Activated B cell treated with CpG ODN at 0.5 μM for 24 hours (primary cell): ENCODE measurements at regions not wholly inside any gene's neighbourhood (a gene's known extent, or its start where the extent isn't known, plus 50 kb on each side); places are given as distances from the start of the nearest gene placed in this dataset.

Source experiments
- ATAC-seq: fragments of 200-7000 bp; cut with Tn5 transposase; one replicate; pipeline ENCODE4 v1.10.0; 2021; ENCODE audit warnings: low read depth, mild to moderate bottlenecking, moderate library complexity
- CTCF ChIA-PET: fragments of 350-600 bp; sonication (Branson Sonifier 250); formaldehyde crosslinking; loops from one replicate; lab custom pipeline; 2021; ENCODE audit warnings: antibody characterized with exemption; lab: Charles Lee
- POLR2A ChIA-PET: fragments of 350-600 bp; sonication (Branson Sonifier 250); formaldehyde crosslinking; loops from one replicate; lab custom pipeline; 2021; ENCODE audit warnings: antibody characterized with exemption; lab: Charles Lee
- DNase-seq: peaks from one replicate; pipeline ENCODE4 v3.0.0; 2022
- H3K27ac Mint-ChIP-seq: one replicate; pipeline ENCODE4 v1.8.0; 2020; ENCODE audit warnings: mixed read lengths
- H3K27me3 Mint-ChIP-seq: one replicate; pipeline ENCODE4 v1.8.0; 2021; ENCODE audit warnings: mixed read lengths
- H3K36me3 Mint-ChIP-seq: one replicate; pipeline ENCODE4 v1.8.0; 2021; ENCODE audit warnings: low read depth, mixed read lengths
- H3K4me1 Mint-ChIP-seq: one replicate; pipeline ENCODE4 v1.8.0; 2021; ENCODE audit warnings: mixed read lengths
- H3K4me3 Mint-ChIP-seq: one replicate; pipeline ENCODE4 v1.8.0; 2020; ENCODE audit warnings: mild to moderate bottlenecking, mixed read lengths
- H3K9me3 Mint-ChIP-seq: one replicate; pipeline ENCODE4 v1.8.0; 2020; ENCODE audit warnings: mixed read lengths
- intact Hi-C: fragments of 100-400 bp; cut with micrococcal nuclease; formaldehyde crosslinking; loops from one replicate; pipeline ENCODE4 v1.15.1; 2024
- TF ChIP-seq, protein P1 (sequence below): fragments of 200-600 bp; IDR thresholded peaks from one replicate; pipeline ENCODE4 v1.8.0; 2022; ENCODE audit warnings: antibody characterized with exemption, mild to moderate bottlenecking

DNA sequence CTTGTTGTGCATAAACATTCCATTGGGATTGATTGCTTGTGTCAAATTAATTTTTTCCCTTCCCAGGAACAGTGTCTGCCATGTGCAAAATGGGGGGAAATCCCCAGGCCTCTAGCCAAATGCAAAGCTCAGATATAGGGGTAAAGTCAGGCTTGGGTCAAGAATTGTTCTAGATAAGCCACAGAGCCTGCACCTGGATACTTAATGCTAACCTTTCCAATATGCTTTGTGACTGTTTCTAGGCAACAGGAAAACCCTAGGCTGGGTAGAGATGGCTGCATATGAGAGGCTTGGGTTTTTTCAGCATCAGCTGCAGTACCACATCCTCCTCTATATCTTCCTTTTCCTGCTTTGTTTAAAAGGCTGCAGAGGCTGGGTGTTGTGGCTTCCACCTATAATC is 61.9 kb upstream of the ROPN1 start:
- Mint-ChIP-seq H3K27me3 (peaks cover 40% of the 10 kb centered on the region), H3K9me3 (no peaks in the 10 kb centered on the region), H3K4me1 (no peaks in the 10 kb centered on the region), H3K27ac (no peak overlapping the region), H3K4me3 (no peak overlapping the region), H3K36me3 (no peaks in the 10 kb centered on the region)
- ATAC-seq (no peak), DNase-seq (no peak)
- ChIA-PET POLR2A (no interaction called here), CTCF (no interaction called here)
- intact Hi-C loops: no loop called here
- TF ChIP-seq, protein P1, sequence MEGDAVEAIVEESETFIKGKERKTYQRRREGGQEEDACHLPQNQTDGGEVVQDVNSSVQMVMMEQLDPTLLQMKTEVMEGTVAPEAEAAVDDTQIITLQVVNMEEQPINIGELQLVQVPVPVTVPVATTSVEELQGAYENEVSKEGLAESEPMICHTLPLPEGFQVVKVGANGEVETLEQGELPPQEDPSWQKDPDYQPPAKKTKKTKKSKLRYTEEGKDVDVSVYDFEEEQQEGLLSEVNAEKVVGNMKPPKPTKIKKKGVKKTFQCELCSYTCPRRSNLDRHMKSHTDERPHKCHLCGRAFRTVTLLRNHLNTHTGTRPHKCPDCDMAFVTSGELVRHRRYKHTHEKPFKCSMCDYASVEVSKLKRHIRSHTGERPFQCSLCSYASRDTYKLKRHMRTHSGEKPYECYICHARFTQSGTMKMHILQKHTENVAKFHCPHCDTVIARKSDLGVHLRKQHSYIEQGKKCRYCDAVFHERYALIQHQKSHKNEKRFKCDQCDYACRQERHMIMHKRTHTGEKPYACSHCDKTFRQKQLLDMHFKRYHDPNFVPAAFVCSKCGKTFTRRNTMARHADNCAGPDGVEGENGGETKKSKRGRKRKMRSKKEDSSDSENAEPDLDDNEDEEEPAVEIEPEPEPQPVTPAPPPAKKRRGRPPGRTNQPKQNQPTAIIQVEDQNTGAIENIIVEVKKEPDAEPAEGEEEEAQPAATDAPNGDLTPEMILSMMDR: no peak

DNA sequence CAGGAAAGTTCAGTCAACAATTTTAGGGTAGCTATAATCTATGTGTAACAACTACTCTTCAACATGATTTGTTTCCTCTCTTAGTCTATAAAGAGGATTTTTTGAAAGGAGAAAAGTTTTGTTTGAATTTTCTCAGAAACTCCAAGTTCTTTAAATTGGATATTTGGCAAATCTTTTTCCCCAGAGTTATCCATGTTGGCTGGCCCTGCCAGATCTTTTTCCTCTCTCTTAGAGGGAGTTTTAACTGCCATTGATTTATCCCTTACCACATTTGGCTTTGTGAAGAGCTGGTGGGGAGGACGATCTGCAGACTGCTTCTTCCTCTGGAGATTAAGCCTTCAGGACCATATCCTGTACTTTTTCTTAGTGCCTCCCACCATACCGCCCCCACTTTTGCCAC is 64.9 kb upstream of the ROPN1 start:
- TF ChIP-seq, protein P1: no peak
- peaks cover 24% of the 10 kb centered on the region for H3K27me3 Mint-ChIP-seq
- ChIA-PET CTCF (no interaction called here), POLR2A (no interaction called here)
- intact Hi-C loops: no loop called here
- no peak overlapping the region for H3K4me3 Mint-ChIP-seq
- DNase-seq: no peak
- no peak overlapping the region for H3K27ac Mint-ChIP-seq
- H3K9me3 Mint-ChIP-seq: no peaks in the 10 kb centered on the region
- no peaks in the 10 kb centered on the region for H3K36me3 Mint-ChIP-seq
- H3K4me1 Mint-ChIP-seq: no peaks in the 10 kb centered on the region
- no peak for ATAC-seq

DNA sequence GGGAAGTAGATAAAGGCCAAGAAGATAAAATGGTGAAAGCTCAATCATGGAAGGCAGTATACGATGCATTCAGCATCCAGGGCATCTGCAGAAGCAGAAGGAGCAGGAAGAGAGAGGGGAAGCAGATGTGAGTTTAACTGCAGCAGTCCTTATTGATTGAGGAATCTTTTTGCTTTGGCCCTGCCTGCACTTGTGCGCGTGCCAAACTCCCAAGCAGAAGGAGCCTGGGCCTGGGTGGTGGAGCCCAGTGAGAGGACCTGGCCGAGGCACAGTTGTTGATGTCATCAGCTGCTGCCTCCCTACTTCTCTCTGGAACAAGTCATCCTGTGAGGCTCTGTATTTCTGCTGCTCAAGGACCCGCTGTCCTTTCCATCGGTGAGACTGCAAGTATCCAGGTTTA is 65.5 kb upstream of the ROPN1 start:
- no peaks in the 10 kb centered on the region for H3K36me3 Mint-ChIP-seq
- intact Hi-C loops: no loop called here
- POLR2A ChIA-PET: no interaction called here
- DNase-seq: no peak
- ATAC-seq: no peak
- CTCF ChIA-PET: no interaction called here
- H3K27me3 Mint-ChIP-seq: peaks cover 19% of the 10 kb centered on the region
- H3K9me3 Mint-ChIP-seq: no peaks in the 10 kb centered on the region
- no peak overlapping the region for H3K4me3 Mint-ChIP-seq
- no peaks in the 10 kb centered on the region for H3K4me1 Mint-ChIP-seq
- TF ChIP-seq, protein P1: no peak
- no peak overlapping the region for H3K27ac Mint-ChIP-seq

DNA sequence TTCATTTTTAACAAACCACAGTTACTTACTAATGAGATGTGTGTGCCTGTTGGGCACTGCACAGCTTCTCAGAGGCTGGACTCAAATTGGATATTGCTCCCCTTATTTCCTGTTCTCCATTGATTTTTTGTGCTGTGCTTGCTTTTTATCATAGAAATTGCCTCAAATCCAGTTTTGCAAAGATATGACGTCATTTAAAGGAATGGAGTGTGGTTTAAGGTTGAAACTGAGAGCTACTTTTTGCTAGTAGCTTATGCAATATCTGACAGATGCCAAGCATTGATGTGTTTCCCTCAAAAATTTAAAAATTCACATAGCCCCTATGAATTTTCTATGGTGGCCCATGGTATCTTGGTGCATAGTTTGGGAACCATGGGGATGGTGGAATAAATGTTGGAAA is 67.7 kb upstream of the ROPN1 start:
- ChIA-PET CTCF (no interaction called here), POLR2A (no interaction called here)
- Mint-ChIP-seq H3K27me3 (peaks cover 15% of the 10 kb centered on the region), H3K9me3 (no peaks in the 10 kb centered on the region), H3K27ac (no peak overlapping the region), H3K4me1 (no peaks in the 10 kb centered on the region), H3K4me3 (no peak overlapping the region), H3K36me3 (no peaks in the 10 kb centered on the region)
- no peak for DNase-seq
- intact Hi-C loops: no loop called here
- TF ChIP-seq, protein P1: no peak
- ATAC-seq: no peak

DNA sequence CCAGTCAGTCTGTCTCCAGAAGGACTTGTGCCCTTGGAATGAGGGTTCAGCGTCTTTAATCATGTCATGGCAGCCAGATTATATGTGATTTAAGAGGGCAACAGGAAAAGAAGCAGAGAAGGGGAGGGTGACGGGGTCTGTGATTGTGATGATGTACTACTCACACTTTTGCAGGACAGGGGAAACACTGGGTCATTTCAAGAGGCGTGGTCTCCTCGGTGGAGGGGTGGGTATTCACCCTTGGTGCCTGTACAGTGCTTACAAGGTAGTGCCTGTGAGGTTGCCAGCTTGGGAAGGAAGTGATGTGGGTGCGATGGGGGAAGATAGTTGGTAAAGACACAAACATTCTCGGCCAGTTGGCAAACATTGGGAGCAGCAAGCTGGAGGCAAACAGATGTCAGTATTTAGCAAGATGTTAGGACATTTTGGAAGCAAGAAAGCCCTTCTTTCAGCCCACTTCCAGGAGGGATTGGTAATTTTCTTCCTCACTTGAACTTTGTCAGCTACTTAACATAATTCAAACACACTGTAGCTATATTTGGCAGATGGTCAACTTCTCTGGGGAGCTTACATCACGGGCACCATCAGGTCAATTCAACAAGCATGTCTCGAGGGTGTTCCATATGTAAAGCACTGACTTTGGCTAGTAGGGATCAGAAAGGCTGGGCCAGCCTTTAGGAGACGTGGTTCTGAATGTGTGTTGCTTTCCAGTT is 71.4 kb upstream of the ROPN1 start:
- H3K9me3 Mint-ChIP-seq: no peaks in the 10 kb centered on the region
- ChIA-PET POLR2A (no interaction called here), CTCF (no interaction called here)
- peaks cover 2% of the 10 kb centered on the region for H3K27me3 Mint-ChIP-seq
- intact Hi-C loops: no loop called here
- TF ChIP-seq, protein P1: no peak
- no peaks in the 10 kb centered on the region for H3K4me1 Mint-ChIP-seq
- DNase-seq (no peak), ATAC-seq (no peak)
- H3K27ac Mint-ChIP-seq: no peak overlapping the region
- H3K4me3 Mint-ChIP-seq: no peak overlapping the region
- H3K36me3 Mint-ChIP-seq: no peaks in the 10 kb centered on the region
